ENCODE measurements at regions not wholly inside any gene's neighbourhood (a gene's known extent, or its start where the extent isn't known, plus 50 kb on each side); places are given as distances from the start of the nearest gene placed in this dataset.
"Not testable (repeated sequence)": the region's sequence is repeated elsewhere in the genome, so short reads cannot be mapped to it uniquely, and the experiment has no call there.

DNA sequence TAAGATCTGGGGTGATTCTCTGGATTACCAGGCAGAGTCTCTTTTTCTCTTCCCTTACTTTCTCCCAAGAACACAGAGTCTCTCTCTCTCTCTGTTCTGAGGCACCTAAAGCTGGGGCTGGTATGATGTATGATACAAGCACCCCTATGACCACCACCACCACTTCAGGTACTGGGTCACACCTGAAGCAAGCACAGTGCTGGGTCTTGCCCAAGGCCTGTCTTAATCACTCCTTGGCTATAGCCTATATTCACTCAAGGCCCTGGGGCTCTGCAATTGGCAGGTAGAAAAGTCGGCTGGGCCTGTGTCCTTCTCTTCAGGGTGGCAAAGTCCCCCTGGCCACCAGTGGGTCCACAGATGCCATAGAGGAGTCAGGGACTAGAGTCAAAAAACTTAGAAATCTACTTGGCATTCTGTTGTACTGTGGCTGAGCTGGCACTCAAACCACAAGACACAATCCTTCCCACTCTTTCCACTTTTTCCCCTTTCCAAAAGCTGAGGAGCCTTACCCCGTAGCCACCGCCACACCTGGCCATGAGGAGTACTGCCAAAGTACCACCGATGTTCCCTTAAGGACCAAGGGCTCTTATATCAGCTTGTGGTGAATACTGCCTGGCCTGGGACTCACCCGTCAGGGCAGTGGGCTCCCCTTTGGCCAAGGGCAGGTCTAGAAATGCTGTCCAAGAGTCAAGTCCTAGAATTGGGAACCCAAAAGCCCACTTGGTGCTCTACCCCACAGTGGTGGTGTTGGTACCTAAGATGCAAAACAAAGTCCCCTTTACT lies 159.2 kb downstream of the POTEM start:
- not testable (repeated sequence) for DNase-seq

GRCh38 chr14:19127664-19128435 lies 160.6 kb downstream of the POTEM start:
- DNase-seq: not testable (repeated sequence)

DNA sequence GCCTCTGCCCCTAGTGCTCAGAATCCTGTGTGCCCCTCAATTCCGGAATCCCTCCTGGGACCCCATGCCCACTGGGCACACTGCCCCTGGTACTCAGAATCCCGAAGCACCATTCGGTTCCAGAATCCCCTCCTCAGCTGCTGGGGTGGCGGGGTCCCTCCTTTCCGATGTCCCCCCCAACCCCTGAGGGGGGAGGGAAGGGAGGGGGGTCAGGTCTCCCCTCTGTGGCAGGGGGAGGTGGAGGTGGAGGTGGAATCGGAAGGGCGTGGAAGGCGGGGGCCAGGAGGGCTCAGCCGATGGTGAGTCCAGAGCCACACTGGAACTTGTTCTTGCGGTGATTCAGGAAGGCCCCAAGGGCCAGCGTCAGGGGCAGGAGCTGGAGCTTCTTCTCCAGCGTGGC lies 164.3 kb downstream of the POTEM start:
- DNase-seq: not testable (repeated sequence)

DNA sequence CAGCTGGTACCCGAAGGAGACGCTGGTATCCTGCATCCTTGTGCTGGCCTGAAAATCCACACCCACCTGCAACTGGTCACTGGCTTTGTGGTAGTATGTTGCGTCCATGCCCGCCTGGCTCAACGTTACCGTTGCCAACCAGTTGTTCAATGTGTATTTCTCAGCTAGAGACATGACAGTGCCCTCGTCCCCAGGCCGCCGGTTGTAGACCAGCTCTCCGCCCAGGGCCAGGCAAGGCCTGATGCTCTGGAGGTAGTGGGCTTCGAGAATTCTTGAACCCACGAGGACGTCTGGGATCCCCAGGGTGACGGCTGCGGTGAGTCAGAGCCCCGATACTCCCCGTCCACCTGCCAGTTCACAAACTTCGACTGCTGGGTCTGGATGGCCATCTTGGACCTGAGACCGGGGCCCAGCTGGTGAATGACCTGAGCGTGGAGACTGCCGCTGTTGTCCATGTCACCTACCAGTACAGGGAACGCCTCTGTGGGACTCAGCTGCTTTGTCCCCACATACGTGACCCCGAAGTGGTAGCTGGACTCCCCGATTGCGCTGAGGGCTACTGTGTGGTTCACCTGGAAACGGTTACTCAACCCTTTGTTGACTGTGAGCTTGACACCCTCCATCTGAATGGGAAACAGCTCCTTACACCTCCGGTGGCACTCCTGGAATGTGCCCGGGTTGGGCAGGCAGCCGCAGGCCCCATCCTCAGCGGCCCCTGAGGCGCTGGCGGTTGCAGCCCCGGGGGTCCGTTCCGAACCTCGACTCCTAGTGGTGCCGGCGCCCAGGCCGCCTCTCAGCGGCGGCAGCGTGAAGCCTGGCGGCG lies 165.0 kb downstream of the POTEM start:
- DNase-seq: not testable (repeated sequence)

DNA sequence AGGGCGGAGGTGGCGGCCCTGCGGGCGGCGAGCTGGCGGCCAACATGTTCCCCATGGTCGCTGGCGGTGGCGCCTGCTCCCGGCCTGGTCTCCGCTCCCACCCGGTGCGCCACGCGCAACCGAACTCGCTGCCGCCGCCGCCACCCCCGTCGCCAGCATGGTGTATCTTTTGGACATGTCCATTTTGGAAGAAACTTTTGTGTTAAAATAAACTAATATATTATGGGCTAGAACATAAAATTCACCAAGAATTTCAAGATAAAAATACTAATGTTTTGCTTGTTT lies 165.5 kb downstream of the POTEM start:
- not testable (repeated sequence) for DNase-seq

DNA sequence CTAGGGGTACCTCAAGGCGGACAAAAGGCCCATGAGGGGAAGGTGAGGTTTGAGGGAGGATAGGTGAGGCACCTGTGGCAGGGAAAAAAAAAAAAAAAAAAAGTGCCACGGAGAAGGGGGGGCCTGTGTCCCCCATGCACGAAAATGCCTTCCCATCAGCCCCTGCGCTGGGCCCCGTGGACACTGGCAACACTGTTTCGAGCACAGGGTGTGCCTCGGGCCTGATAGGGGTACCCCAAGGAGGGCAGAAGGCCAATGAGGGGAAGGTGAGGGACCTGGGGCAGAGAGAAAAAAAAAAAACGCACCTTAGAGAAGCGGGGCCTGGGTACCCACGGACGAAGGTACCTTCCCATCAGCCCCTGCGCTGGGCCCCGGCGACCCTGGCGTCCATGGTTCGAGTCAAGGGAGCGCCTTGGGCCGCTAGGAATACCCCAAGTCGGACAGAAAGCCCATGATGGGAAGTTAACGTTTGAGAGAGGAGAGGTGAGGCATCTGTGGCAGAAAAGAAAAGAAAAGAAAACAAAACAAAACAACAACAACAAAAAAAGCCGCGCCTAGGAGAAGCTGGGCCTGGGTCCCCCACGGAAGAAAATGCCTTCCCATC lies 190.0 kb downstream of the POTEM start:
- DNase-seq: not testable (repeated sequence)

GRCh38 chr14:19158012-19158411 lies 190.8 kb downstream of the POTEM start:
- not testable (repeated sequence) for DNase-seq

DNA sequence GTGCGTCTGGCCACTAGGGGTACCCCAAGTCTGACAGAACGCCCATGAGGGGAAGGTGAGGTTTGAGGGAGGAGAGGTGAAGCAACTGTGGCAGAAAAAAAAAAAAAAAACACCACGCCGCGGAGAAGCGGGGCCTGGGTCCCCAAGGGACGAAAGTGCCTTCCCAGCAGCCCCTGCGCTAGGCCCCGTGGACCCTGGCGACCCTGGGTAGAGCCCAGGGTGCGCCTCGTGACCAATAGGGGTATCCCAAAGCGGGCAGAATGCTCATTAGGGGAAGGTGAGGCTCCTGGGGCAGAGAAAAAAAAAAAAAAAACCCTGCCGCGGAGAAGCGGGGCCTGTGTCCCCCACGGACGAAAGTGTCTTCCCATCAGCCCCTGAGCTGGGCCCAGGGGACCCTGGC lies 191.4 kb downstream of the POTEM start:
- not testable (repeated sequence) for DNase-seq

DNA sequence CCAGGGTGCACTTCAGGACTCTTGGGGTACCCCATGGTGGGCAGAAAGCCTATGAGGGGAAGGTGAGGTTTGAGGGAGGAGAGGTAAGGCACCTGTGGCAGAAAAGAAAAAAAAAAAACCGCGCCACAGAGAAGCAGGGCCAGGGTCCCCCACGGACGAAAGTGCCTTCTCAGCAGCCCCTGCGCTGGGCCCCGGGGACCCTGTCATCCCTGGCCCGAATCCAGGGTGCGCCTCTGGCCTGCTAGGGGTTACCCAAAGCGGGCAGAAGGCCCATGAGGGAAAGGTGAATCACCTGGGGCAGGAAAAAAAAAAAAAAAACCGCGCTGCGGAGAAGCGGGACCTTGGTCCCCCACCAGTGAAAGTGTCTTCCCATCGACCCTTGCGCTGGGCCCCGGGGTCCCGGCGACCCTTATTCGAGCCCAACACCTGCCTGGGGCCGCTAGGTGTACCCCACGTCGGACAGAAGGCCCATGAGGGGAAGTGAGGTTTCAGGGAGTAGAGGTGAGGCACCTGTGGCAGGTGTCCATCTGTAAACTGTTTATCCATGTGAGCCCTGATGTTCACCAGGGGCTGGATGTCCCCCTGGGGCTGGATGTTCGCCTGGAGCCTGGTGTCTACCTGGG lies 191.9 kb downstream of the POTEM start:
- not testable (repeated sequence) for DNase-seq

DNA sequence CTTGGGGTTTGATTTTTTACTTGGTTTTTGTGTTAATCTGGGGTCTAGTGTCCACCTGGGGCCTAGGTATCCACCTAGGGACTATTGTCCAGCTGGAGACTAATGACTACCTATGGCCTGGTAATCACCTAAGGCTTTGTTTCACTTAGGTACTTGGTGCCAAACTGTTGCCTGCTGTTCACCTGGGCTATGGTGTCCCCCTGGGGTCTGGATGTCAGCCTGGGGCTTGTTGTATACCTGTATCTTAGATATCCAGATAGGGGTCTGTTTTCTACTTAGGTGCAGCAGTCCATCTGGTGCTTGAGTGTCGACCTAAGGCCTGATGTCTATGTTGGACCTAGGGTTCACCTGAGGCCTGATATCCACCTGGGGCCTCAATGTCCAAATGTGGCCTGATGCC lies 193.1 kb downstream of the POTEM start:
- DNase-seq: not testable (repeated sequence)

DNA sequence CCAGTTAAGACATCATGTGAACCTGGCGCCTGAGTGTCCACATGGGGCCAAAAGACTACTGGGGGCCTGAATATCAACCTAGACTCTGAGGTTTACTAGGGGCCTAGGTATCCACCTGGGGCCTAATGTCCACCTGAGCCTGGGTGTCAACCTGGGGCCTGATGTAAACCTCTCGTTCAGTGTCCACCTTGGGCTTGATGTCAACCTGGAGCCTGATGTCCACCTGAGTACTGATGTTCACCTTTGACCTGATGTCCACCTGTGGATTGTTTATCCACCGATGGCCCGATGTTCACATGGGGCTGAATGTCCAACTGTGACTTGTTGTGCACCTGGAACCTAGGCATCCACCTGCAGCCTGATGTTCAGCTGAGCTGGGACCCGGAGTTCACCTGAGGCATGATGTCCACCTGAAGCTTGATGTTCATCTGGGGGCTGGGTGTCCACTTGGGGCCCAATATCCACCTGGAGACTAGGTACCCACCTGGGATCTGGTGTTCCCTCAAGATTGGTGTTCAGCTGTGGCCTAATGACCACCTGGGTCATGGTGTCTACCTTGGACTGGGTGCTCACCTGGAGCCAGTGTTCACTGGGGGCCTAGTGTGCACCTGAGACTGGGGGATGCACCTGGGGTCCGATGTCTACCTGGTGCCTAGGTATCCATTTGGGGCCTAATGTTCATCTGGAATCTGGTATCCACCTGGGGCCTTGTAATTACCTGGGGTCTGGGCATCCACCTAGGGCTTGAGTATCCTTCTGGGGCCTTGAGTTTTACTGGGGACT lies 194.2 kb downstream of the POTEM start:
- not testable (repeated sequence) for DNase-seq

- DNase-seq: not testable (repeated sequence)
Observed at GRCh38 chr14:19162034-19162706, 194.9 kb downstream of the POTEM start.

GRCh38 chr14:19162920-19163319 lies 195.7 kb downstream of the POTEM start:
- not testable (repeated sequence) for DNase-seq

GRCh38 chr14:19163891-19164290 lies 196.7 kb downstream of the POTEM start:
- DNase-seq: not testable (repeated sequence)

DNA sequence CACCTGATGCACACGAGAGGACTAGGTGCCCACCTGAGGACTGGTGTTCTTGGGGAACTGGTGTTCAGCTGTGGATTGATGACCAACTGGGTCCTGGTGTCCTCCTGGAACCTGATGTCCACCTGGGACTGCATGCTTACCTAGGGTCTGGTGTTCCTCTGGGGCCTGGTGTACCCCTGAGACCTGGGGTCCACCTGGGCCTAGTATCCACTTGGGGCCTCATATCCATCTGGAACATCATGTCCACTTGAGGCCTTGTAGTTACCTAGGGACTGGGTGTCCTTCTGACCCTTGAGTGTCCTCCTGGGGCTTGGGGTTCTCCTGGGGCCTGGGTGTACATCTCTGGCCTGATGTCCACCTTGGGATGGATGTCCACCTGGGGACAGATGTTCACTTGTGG lies 197.2 kb downstream of the POTEM start:
- DNase-seq: not testable (repeated sequence)

GRCh38 chr14:19166056-19166455 lies 198.8 kb downstream of the POTEM start:
- DNase-seq: not testable (repeated sequence)

DNA sequence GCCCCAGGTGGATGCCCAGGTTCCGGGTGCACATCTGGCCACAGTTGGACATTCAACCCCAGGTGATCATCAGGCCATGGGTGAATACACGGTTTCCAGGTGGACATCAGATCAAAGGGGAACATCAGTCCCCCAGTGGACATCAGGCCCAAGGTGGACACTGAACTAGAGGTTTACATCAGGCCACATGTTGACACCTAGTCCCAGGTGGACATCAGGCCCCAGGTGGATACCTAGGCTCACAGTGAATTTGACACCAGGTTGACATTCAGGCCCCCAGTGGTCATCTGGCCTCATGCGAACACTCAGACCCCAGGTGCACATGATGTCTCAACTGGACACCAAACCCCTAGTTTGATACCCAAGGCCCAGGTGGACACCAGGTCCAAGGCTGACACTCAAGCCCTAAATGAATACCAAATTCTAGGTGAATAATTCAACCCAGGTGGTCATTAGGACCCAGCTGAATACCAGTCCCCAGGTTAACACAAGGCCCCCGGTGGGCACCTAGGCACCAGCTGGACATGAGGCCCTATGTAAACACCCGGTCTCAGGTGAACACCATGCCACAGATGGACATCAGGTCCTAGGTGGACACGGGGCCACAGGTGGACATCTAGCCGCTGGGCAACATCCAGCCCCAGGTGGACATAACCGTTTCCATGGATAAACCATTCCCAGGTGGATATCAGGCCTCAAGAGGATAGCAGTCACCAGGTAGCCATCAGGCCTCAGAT lies 200.4 kb downstream of the POTEM start:
- not testable (repeated sequence) for DNase-seq

DNA sequence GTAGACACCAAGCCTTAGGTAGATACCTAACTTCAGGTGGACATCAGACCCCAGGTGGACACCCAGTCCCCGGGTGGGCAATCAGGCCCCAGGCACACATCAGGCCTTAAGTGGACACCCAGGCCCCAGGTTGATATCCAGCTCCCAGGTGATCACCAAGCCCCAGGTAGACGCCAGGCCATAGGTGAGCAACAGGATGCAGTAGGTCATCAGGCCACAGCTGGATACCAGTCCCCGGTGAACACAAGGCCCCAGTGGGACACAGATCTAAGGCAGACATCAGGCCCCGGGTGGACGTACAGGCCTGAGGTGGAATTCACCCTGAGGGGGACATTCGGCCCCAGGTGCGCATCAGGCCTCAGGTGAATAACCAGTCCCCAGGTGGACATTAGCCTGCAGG lies 201.0 kb downstream of the POTEM start:
- DNase-seq: not testable (repeated sequence)

DNA sequence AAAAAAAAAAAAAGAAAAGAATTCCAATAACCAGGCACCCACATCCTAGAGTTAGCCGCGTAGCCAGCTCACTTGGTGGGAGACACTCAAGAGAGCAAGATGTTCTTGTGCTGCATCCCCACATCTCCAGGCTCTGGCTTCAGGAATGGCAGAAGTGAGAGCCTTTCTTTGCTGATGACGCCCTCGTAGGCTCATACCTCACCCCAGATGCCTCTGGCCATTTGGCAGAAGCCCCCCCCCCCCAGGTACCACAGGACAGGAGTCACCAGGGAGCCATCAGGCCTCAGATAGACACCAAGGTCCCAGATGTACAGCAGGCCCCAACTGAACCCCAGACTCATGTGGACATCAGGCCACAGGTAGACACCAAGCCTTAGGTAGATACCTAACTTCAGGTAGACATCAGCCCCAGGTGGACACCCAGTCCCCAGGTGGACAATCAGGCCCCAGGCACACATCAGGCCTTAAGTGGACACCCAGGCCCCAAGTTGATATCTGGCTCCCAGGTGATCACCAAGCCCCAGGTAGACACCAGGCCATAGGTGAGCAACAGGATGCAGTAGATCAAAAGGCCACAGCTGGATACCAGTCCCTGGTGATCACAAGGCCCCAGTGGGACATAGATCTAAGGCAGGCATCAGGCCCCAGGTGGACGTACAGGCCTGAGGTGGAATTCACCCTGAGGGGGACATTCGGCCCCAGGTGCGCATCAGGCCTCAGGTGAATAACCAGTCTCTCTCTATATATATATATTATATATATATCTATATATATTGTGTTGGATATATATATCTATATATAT lies 202.5 kb downstream of the POTEM start:
- not testable (repeated sequence) for DNase-seq

Data from suppressor macrophage (primary cell).